ENCODE measurements at regions not wholly inside any gene's neighbourhood (a gene's known extent, or its start where the extent isn't known, plus 50 kb on each side); places are given as distances from the start of the nearest gene placed in this dataset.
"Not testable (repeated sequence)": the region's sequence is repeated elsewhere in the genome, so short reads cannot be mapped to it uniquely, and the experiment has no call there.

- DNase-seq; H3K36me3 ChIP-seq (ENCODE audit: control insufficient read depth in 1 of 2, insufficient read depth in 2 of 2, low read length in 1 of 2); intact Hi-C loops (cut with DNase I); ATAC-seq (ENCODE audit: low FRiP score); H3K9me3 ChIP-seq (ENCODE audit: control insufficient read depth, low read length); H3K27me3 ChIP-seq (ENCODE audit: control insufficient read depth in 1 of 2, insufficient read depth in 2 of 2, low read length in 1 of 2); H3K4me1 ChIP-seq (ENCODE audit: control insufficient read depth in 1 of 2, insufficient read depth in 2 of 2, low read length in 2 of 2); H3K4me3 ChIP-seq (ENCODE audit: low read length in 2 of 2); H3K27ac ChIP-seq (ENCODE audit: low read depth in 1 of 2, low read length in 2 of 2): not testable (repeated sequence)
- WGBS, 2 donors = 94 to 95% methylated on average over 19 of the region's 19 CpGs
Measured at GRCh38 chr7:12931465-12931864, 244.0 kb downstream of the ARL4A start.

GRCh38 chr7:12939694-12940093, 252.3 kb downstream of the ARL4A start:
- Histone ChIP-seq H3K27me3 (ENCODE audit: control insufficient read depth in 1 of 2, insufficient read depth in 2 of 2, low read length in 1 of 2) (no peaks in the 10 kb centered on the region), H3K27ac (ENCODE audit: low read depth in 1 of 2, low read length in 2 of 2) (no peak overlapping the region), H3K4me3 (ENCODE audit: low read length in 2 of 2) (no peak overlapping the region), H3K36me3 (ENCODE audit: control insufficient read depth in 1 of 2, insufficient read depth in 2 of 2, low read length in 1 of 2) (no peaks in the 10 kb centered on the region), H3K4me1 (ENCODE audit: control insufficient read depth in 1 of 2, insufficient read depth in 2 of 2, low read length in 2 of 2) (peaks cover 0 to 5% of the 10 kb centered on the region in 2 donors), H3K9me3 (ENCODE audit: control insufficient read depth, low read length) (peaks cover 4% of the 10 kb centered on the region)
- ATAC-seq (ENCODE audit: low FRiP score) = no peak
- whole genome bisulfite sequencing, 2 donors = 97% methylated on average over 11 of the region's 11 CpGs
- DNase-seq = no peak
- intact Hi-C loops (cut with DNase I) = no loop called here

GRCh38 chr7:12941512-12941911, 254.1 kb downstream of the ARL4A start:
- DNase-seq (no peak), ATAC-seq (ENCODE audit: low FRiP score) (no peak)
- H3K27ac ChIP-seq (ENCODE audit: low read depth in 1 of 2, low read length in 2 of 2) = no peak overlapping the region
- no peaks in the 10 kb centered on the region for H3K27me3 ChIP-seq (ENCODE audit: control insufficient read depth in 1 of 2, insufficient read depth in 2 of 2, low read length in 1 of 2)
- 77 to 83% methylated on average over 8 of the region's 8 CpGs for WGBS, 2 donors
- intact Hi-C loops (cut with DNase I) = no loop called here
- peaks cover 4% of the 10 kb centered on the region for H3K9me3 ChIP-seq (ENCODE audit: control insufficient read depth, low read length)
- H3K4me3 ChIP-seq (ENCODE audit: low read length in 2 of 2) = no peak overlapping the region
- peaks cover 0 to 5% of the 10 kb centered on the region in 2 donors for H3K4me1 ChIP-seq (ENCODE audit: control insufficient read depth in 1 of 2, insufficient read depth in 2 of 2, low read length in 2 of 2)
- H3K36me3 ChIP-seq (ENCODE audit: control insufficient read depth in 1 of 2, insufficient read depth in 2 of 2, low read length in 1 of 2) = no peaks in the 10 kb centered on the region

GRCh38 chr7:12942609-12943008, 255.2 kb downstream of the ARL4A start:
- H3K27me3 ChIP-seq (ENCODE audit: control insufficient read depth in 1 of 2, insufficient read depth in 2 of 2, low read length in 1 of 2) = no peaks in the 10 kb centered on the region
- peaks cover 0 to 5% of the 10 kb centered on the region in 2 donors for H3K4me1 ChIP-seq (ENCODE audit: control insufficient read depth in 1 of 2, insufficient read depth in 2 of 2, low read length in 2 of 2)
- intact Hi-C loops (cut with DNase I) = no loop called here
- ATAC-seq (ENCODE audit: low FRiP score) (no peak), DNase-seq (no peak)
- WGBS, 2 donors = 3 to 5% methylated on average over 2 of the region's 2 CpGs
- no peaks in the 10 kb centered on the region for H3K36me3 ChIP-seq (ENCODE audit: control insufficient read depth in 1 of 2, insufficient read depth in 2 of 2, low read length in 1 of 2)
- peaks cover 4% of the 10 kb centered on the region for H3K9me3 ChIP-seq (ENCODE audit: control insufficient read depth, low read length)
- no peak overlapping the region for H3K4me3 ChIP-seq (ENCODE audit: low read length in 2 of 2)
- H3K27ac ChIP-seq (ENCODE audit: low read depth in 1 of 2, low read length in 2 of 2) = no peak overlapping the region

- H3K27ac ChIP-seq (ENCODE audit: low read depth in 1 of 2, low read length in 2 of 2) = no peak overlapping the region
- H3K36me3 ChIP-seq (ENCODE audit: control insufficient read depth in 1 of 2, insufficient read depth in 2 of 2, low read length in 1 of 2) = no peaks in the 10 kb centered on the region
- no peak for DNase-seq
- intact Hi-C loops (cut with DNase I) = no loop called here
- no peak overlapping the region for H3K4me3 ChIP-seq (ENCODE audit: low read length in 2 of 2)
- WGBS, 2 donors = 92 to 94% methylated on average over 2 of the region's 2 CpGs
- H3K9me3 ChIP-seq (ENCODE audit: control insufficient read depth, low read length) = peaks cover 4% of the 10 kb centered on the region
- no peak for ATAC-seq (ENCODE audit: low FRiP score)
- H3K4me1 ChIP-seq (ENCODE audit: control insufficient read depth in 1 of 2, insufficient read depth in 2 of 2, low read length in 2 of 2) = peaks cover 0 to 5% of the 10 kb centered on the region in 2 donors
- H3K27me3 ChIP-seq (ENCODE audit: control insufficient read depth in 1 of 2, insufficient read depth in 2 of 2, low read length in 1 of 2) = no peaks in the 10 kb centered on the region
Measured at GRCh38 chr7:12943781-12944180, 256.3 kb downstream of the ARL4A start.

- intact Hi-C loops (cut with DNase I) = no loop called here
- H3K27me3 ChIP-seq (ENCODE audit: control insufficient read depth in 1 of 2, insufficient read depth in 2 of 2, low read length in 1 of 2) = no peaks in the 10 kb centered on the region
- WGBS, 2 donors = 62 to 72% methylated on average over 2 of the region's 2 CpGs
Measured at GRCh38 chr7:12945901-12946300, 258.5 kb downstream of the ARL4A start.

GRCh38 chr7:12947465-12947864, 260.0 kb downstream of the ARL4A start:
- no peak overlapping the region for H3K4me3 ChIP-seq (ENCODE audit: low read length in 2 of 2)
- intact Hi-C loops (cut with DNase I) = no loop called here
- DNase-seq (no peak), ATAC-seq (ENCODE audit: low FRiP score) (no peak)
- H3K4me1 ChIP-seq (ENCODE audit: control insufficient read depth in 1 of 2, insufficient read depth in 2 of 2, low read length in 2 of 2) = peaks cover 0 to 4% of the 10 kb centered on the region in 2 donors
- no peak overlapping the region for H3K27ac ChIP-seq (ENCODE audit: low read depth in 1 of 2, low read length in 2 of 2)
- 79% methylated on average over 5 of the region's 5 CpGs for WGBS, 2 donors
- no peaks in the 10 kb centered on the region for H3K36me3 ChIP-seq (ENCODE audit: control insufficient read depth in 1 of 2, insufficient read depth in 2 of 2, low read length in 1 of 2)
- H3K9me3 ChIP-seq (ENCODE audit: control insufficient read depth, low read length) = no peaks in the 10 kb centered on the region
- H3K27me3 ChIP-seq (ENCODE audit: control insufficient read depth in 1 of 2, insufficient read depth in 2 of 2, low read length in 1 of 2) = no peaks in the 10 kb centered on the region

More at GRCh38 chr7:12945901-12946300, 258.5 kb downstream of the ARL4A start:
- no peak for ATAC-seq (ENCODE audit: low FRiP score)
- Histone ChIP-seq H3K9me3 (ENCODE audit: control insufficient read depth, low read length) (no peaks in the 10 kb centered on the region), H3K36me3 (ENCODE audit: control insufficient read depth in 1 of 2, insufficient read depth in 2 of 2, low read length in 1 of 2) (no peaks in the 10 kb centered on the region), H3K27ac (ENCODE audit: low read depth in 1 of 2, low read length in 2 of 2) (no peak overlapping the region), H3K4me1 (ENCODE audit: control insufficient read depth in 1 of 2, insufficient read depth in 2 of 2, low read length in 2 of 2) (peaks cover 0 to 5% of the 10 kb centered on the region in 2 donors), H3K4me3 (ENCODE audit: low read length in 2 of 2) (no peak overlapping the region)
- DNase-seq = no peak

GRCh38 chr7:12949060-12949931, 261.9 kb downstream of the ARL4A start:
- Histone ChIP-seq H3K36me3 (ENCODE audit: control insufficient read depth in 1 of 2, insufficient read depth in 2 of 2, low read length in 1 of 2) (no peaks in the 10 kb centered on the region), H3K27ac (ENCODE audit: low read depth in 1 of 2, low read length in 2 of 2) (no peak overlapping the region), H3K4me3 (ENCODE audit: low read length in 2 of 2) (no peak overlapping the region), H3K27me3 (ENCODE audit: control insufficient read depth in 1 of 2, insufficient read depth in 2 of 2, low read length in 1 of 2) (no peaks in the 10 kb centered on the region), H3K4me1 (ENCODE audit: control insufficient read depth in 1 of 2, insufficient read depth in 2 of 2, low read length in 2 of 2) (no peaks in the 10 kb centered on the region), H3K9me3 (ENCODE audit: control insufficient read depth, low read length) (no peaks in the 10 kb centered on the region)
- no peak for ATAC-seq (ENCODE audit: low FRiP score)
- intact Hi-C loops (cut with DNase I) = no loop called here
- 61 to 70% methylated on average over 4 of the region's 4 CpGs for WGBS, 2 donors
- DNase-seq = no peak

- Histone ChIP-seq H3K4me3 (ENCODE audit: low read length in 2 of 2) (no peak overlapping the region), H3K27ac (ENCODE audit: low read depth in 1 of 2, low read length in 2 of 2) (no peak overlapping the region), H3K9me3 (ENCODE audit: control insufficient read depth, low read length) (no peaks in the 10 kb centered on the region), H3K36me3 (ENCODE audit: control insufficient read depth in 1 of 2, insufficient read depth in 2 of 2, low read length in 1 of 2) (no peaks in the 10 kb centered on the region), H3K4me1 (ENCODE audit: control insufficient read depth in 1 of 2, insufficient read depth in 2 of 2, low read length in 2 of 2) (no peaks in the 10 kb centered on the region), H3K27me3 (ENCODE audit: control insufficient read depth in 1 of 2, insufficient read depth in 2 of 2, low read length in 1 of 2) (no peaks in the 10 kb centered on the region)
- intact Hi-C loops (cut with DNase I) = no loop called here
- DNase-seq (no peak), ATAC-seq (ENCODE audit: low FRiP score) (no peak)
- WGBS, 2 donors = 72 to 73% methylated on average over 6 of the region's 6 CpGs
Measured at GRCh38 chr7:12951397-12951801, 264.0 kb downstream of the ARL4A start.
